ENCODE measurements at regions not wholly inside any gene's neighbourhood (a gene's known extent, or its start where the extent isn't known, plus 50 kb on each side); places are given as distances from the start of the nearest gene placed in this dataset.

GRCh38 chr5:168073311-168073710 lies 218.1 kb upstream of the WWC1 start:
- Histone ChIP-seq H3K27ac (ENCODE audit: low read depth in 1 of 2, low read length in 2 of 2) (no peak overlapping the region), H3K36me3 (ENCODE audit: control insufficient read depth in 4 of 4, insufficient read depth in 3 of 4, low read depth in 1 of 4, low read length in 3 of 4) (no peaks in the 10 kb centered on the region), H3K9me3 (ENCODE audit: control insufficient read depth in 4 of 4, low read length in 3 of 4) (no peaks in the 10 kb centered on the region), H3K27me3 (ENCODE audit: control insufficient read depth in 4 of 4, insufficient read depth in 4 of 4, low read length in 3 of 4) (no peaks in the 10 kb centered on the region), H3K9ac (ENCODE audit: low read depth in 1 of 2, low read length in 2 of 2) (no peak overlapping the region), H3K4me1 (ENCODE audit: control insufficient read depth in 4 of 4, insufficient read depth in 4 of 4, low read length in 3 of 4) (peaks cover 0 to 3% (median 0%) of the 10 kb centered on the region in 4 donors), H3K4me3 (ENCODE audit: low read depth in 1 of 3, low read length in 3 of 3) (no peak overlapping the region)
- WGBS, result 94% methylated on average over 5 of the region's 5 CpGs
- TF ChIP-seq HNF4A (conservative IDR thresholded peaks at IDR 0.05) (no peak), ZBTB33 (IDR thresholded peaks at IDR 0.05) (no peak), CTCF (IDR thresholded peaks at IDR 0.05; ENCODE audit: low read depth, low read length, missing input control) (no peak), MAX (IDR thresholded peaks at IDR 0.05) (no peak), NR2F2 (IDR thresholded peaks at IDR 0.05) (no peak), ATF3 (IDR thresholded peaks at IDR 0.05) (no peak), YY1 (IDR thresholded peaks at IDR 0.05) (no peak), RXRA (IDR thresholded peaks at IDR 0.05) (no peak), EGR1 (IDR thresholded peaks at IDR 0.05; ENCODE audit: low read depth in 2 of 2) (no peak), FOXA1 (IDR thresholded peaks at IDR 0.05) (no peak), FOXA2 (IDR thresholded peaks at IDR 0.05) (no peak)
- no peak for DNase-seq (ENCODE audit: low spot score)

- 54% methylated on average over 9 of the region's 9 CpGs for WGBS
- TF ChIP-seq FOXA1 (IDR thresholded peaks at IDR 0.05), result no peak
- no peak for TF ChIP-seq FOXA2 (IDR thresholded peaks at IDR 0.05)
- no peak for TF ChIP-seq RAD21 (IDR thresholded peaks at IDR 0.05)
- no peak for TF ChIP-seq YY1 (IDR thresholded peaks at IDR 0.05)
- TF ChIP-seq NR2F2 (IDR thresholded peaks at IDR 0.05), result no peak
- no peak for TF ChIP-seq ZBTB33 (IDR thresholded peaks at IDR 0.05)
- TF ChIP-seq REST (IDR thresholded peaks at IDR 0.05), result no peak
- TF ChIP-seq ATF3 (IDR thresholded peaks at IDR 0.05), result no peak
- no peak for TF ChIP-seq MAX (IDR thresholded peaks at IDR 0.05)
- TF ChIP-seq CTCF (IDR thresholded peaks at IDR 0.05; ENCODE audit: low read depth, low read length, missing input control), result no peak
- no peak for TF ChIP-seq RXRA (IDR thresholded peaks at IDR 0.05)
- TF ChIP-seq JUND (IDR thresholded peaks at IDR 0.05), result no peak
- no peak for TF ChIP-seq HNF4G (IDR thresholded peaks at IDR 0.05)
Measured at GRCh38 chr5:168073991-168074800, 217.2 kb upstream of the WWC1 start.

More at GRCh38 chr5:168073991-168074800, 217.2 kb upstream of the WWC1 start:
- DNase-seq (ENCODE audit: low spot score), result no peak
- no peak overlapping the region for H3K27ac ChIP-seq (ENCODE audit: low read depth in 1 of 2, low read length in 2 of 2)
- no peaks in the 10 kb centered on the region for H3K36me3 ChIP-seq (ENCODE audit: control insufficient read depth in 4 of 4, insufficient read depth in 3 of 4, low read depth in 1 of 4, low read length in 3 of 4)
- no peaks in the 10 kb centered on the region for H3K27me3 ChIP-seq (ENCODE audit: control insufficient read depth in 4 of 4, insufficient read depth in 4 of 4, low read length in 3 of 4)
- H3K4me1 ChIP-seq (ENCODE audit: control insufficient read depth in 4 of 4, insufficient read depth in 4 of 4, low read length in 3 of 4), result peaks cover 0 to 3% (median 0%) of the 10 kb centered on the region in 4 donors
- H3K4me3 ChIP-seq (ENCODE audit: low read depth in 1 of 3, low read length in 3 of 3), result no peak overlapping the region
- no peak overlapping the region for H3K9ac ChIP-seq (ENCODE audit: low read depth in 1 of 2, low read length in 2 of 2)
- no peaks in the 10 kb centered on the region for H3K9me3 ChIP-seq (ENCODE audit: control insufficient read depth in 4 of 4, low read length in 3 of 4)

Data from liver (tissue), 8 donors.